Activated naive CD8-positive, alpha-beta T cell treated with anti-CD3 and anti-CD28 coated beads, Interleukin-2, amount 50 U/mL, for 24 hours (primary cell): ENCODE measurements at regions not wholly inside any gene's neighbourhood (a gene's known extent, or its start where the extent isn't known, plus 50 kb on each side); places are given as distances from the start of the nearest gene placed in this dataset.

ENCODE experiments used
- ATAC-seq: fragments of 150-1000 bp; cut with Tn5 transposase; one replicate; pipeline ENCODE4 v1.10.0; 2021
- DNase-seq: peaks from one replicate; pipeline ENCODE4 v3.0.0; 2021
- H3K27ac Mint-ChIP-seq: one replicate; pipeline ENCODE4 v1.8.0; 2021; ENCODE audit warnings: mild to moderate bottlenecking, mixed read lengths
- H3K27me3 Mint-ChIP-seq: one replicate; pipeline ENCODE4 v1.8.0; 2021; ENCODE audit warnings: mixed read lengths
- H3K36me3 Mint-ChIP-seq: one replicate; pipeline ENCODE4 v1.8.0; 2021; ENCODE audit warnings: low read depth, mixed read lengths
- H3K4me1 Mint-ChIP-seq: one replicate; pipeline ENCODE4 v1.8.0; 2021; ENCODE audit warnings: mixed read lengths
- H3K4me3 Mint-ChIP-seq: one replicate; pipeline ENCODE4 v1.8.0; 2021; ENCODE audit warnings: mild to moderate bottlenecking, moderate library complexity, mixed read lengths
- H3K9me3 Mint-ChIP-seq: one replicate; pipeline ENCODE4 v1.8.0; 2021; ENCODE audit warnings: mixed read lengths

DNA sequence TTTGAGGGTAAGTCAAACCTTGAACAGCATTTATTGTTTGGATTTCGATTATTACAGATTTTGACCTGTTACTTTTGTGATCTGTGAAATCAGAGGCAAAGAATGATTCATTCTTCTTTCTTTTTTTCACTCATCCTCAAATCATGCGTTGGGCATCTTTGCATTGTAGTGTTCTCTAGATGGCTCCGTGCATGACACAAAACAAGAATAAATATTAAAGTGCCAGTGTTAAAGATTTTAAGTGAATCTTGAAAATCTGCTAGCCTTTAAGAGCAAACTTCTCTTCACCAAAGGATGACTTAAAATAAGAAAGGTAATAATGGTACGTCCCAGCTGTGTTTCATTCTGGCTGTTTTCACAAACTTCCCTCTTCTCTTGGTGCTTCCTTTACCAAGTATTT lies 361.9 kb upstream of the SMARCA2 start:
- Mint-ChIP-seq H3K4me1 (no peaks in the 10 kb centered on the region), H3K27me3 (peaks cover 4% of the 10 kb centered on the region), H3K27ac (no peak overlapping the region), H3K9me3 (no peaks in the 10 kb centered on the region), H3K4me3 (no peak overlapping the region), H3K36me3 (no peaks in the 10 kb centered on the region)
- no peak for DNase-seq
- ATAC-seq = no peak

DNA sequence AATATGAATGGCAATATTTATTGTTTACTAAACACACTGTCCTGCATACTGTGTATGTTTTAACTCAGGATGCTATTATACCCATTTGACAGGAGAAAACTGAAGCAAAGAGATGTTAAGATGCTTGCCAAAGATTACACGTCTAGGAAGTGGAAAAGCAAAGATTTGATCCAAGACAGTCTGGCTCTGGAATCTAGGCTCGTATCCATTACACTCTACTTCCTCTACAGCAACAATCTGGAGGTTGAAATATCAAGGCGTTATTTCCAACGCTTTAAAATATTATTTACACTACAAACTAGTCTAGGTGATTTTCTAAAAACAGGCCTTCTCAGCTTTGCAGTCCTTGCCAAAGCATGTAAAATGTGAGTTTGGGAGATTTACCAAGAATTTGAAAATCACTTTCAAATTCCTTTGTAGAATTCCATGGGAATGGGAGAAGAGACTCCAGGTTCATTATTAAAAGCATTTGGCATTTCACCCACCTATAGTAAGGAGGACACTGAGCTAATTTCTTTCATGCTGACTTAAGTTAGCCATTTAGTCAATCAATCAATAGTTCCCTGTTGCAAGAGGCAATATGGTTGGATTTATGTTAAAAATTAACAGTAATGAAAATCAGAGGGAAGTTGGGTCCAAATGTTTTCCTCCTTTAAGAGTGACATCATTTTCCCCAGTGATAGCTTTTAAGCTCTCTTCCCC lies 356.3 kb upstream of the SMARCA2 start:
- no peaks in the 10 kb centered on the region for H3K36me3 Mint-ChIP-seq
- H3K4me1 Mint-ChIP-seq = no peaks in the 10 kb centered on the region
- no peaks in the 10 kb centered on the region for H3K9me3 Mint-ChIP-seq
- peaks cover 5% of the 10 kb centered on the region for H3K27me3 Mint-ChIP-seq
- H3K27ac Mint-ChIP-seq = no peak overlapping the region
- no peak overlapping the region for H3K4me3 Mint-ChIP-seq
- DNase-seq = no peak
- ATAC-seq = no peak

GRCh38 chr9:1659363-1659690 lies 355.8 kb upstream of the SMARCA2 start:
- Mint-ChIP-seq H3K27ac (no peak overlapping the region), H3K4me3 (no peak overlapping the region), H3K27me3 (peaks cover 5% of the 10 kb centered on the region), H3K9me3 (no peaks in the 10 kb centered on the region), H3K4me1 (no peaks in the 10 kb centered on the region), H3K36me3 (no peaks in the 10 kb centered on the region)
- ATAC-seq = no peak
- no peak for DNase-seq

DNA sequence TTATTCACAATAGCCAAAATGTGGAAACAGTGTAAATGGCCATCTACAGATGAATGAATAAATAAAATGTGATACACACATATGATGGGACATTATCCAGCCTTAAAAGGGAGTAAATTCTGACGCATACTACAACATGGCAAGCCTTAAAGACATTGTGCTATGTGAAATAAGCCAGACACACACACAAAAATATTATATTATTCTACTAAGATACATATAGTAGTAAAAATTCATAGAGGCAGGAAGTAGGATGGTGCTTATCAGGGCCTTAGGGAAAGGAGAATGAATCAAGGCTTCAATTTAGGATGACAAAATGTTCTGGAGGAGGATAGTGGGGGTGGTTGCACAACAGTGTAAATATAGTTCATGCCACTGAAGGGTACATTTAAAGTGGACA lies 346.7 kb upstream of the SMARCA2 start:
- no peak for ATAC-seq
- H3K27ac Mint-ChIP-seq = no peak overlapping the region
- no peaks in the 10 kb centered on the region for H3K4me1 Mint-ChIP-seq
- no peaks in the 10 kb centered on the region for H3K36me3 Mint-ChIP-seq
- no peak overlapping the region for H3K4me3 Mint-ChIP-seq
- H3K9me3 Mint-ChIP-seq = peaks cover 13% of the 10 kb centered on the region
- no peaks in the 10 kb centered on the region for H3K27me3 Mint-ChIP-seq
- no peak for DNase-seq

DNA sequence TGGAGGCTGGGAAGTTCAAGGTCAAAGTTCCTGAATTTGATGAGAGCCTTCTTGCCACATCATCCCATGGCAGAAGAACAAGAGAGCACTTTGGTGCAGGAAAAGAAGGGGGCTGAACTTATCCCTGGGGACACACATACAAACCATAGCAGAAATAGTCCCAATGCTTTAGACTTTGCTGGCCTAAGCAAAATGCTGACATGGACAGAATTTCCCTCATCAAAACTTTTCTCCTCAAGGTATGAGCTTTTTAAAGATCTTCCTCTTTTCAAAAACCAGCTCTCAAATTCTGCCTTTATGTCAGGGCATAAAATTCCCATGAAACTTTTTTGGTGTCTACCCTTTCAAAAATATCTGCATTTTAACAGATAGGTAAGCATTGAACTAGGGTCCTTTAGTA lies 341.8 kb upstream of the SMARCA2 start:
- Mint-ChIP-seq H3K4me1 (no peaks in the 10 kb centered on the region), H3K36me3 (no peaks in the 10 kb centered on the region), H3K4me3 (no peak overlapping the region), H3K27me3 (no peaks in the 10 kb centered on the region), H3K27ac (no peak overlapping the region), H3K9me3 (no peaks in the 10 kb centered on the region)
- DNase-seq (no peak), ATAC-seq (no peak)

GRCh38 chr9:1676771-1677170 lies 338.4 kb upstream of the SMARCA2 start:
- Mint-ChIP-seq H3K4me3 (no peak overlapping the region), H3K36me3 (no peaks in the 10 kb centered on the region), H3K4me1 (no peaks in the 10 kb centered on the region), H3K27me3 (no peaks in the 10 kb centered on the region), H3K27ac (no peak overlapping the region), H3K9me3 (no peaks in the 10 kb centered on the region)
- no peak for DNase-seq
- no peak for ATAC-seq

- no peak for DNase-seq
- no peaks in the 10 kb centered on the region for H3K9me3 Mint-ChIP-seq
- no peak overlapping the region for H3K4me3 Mint-ChIP-seq
- H3K36me3 Mint-ChIP-seq = no peaks in the 10 kb centered on the region
- H3K4me1 Mint-ChIP-seq = no peaks in the 10 kb centered on the region
- no peak for ATAC-seq
- peaks cover 4% of the 10 kb centered on the region for H3K27me3 Mint-ChIP-seq
- H3K27ac Mint-ChIP-seq = no peak overlapping the region
Observed at GRCh38 chr9:1683951-1684350, 331.2 kb upstream of the SMARCA2 start.

DNA sequence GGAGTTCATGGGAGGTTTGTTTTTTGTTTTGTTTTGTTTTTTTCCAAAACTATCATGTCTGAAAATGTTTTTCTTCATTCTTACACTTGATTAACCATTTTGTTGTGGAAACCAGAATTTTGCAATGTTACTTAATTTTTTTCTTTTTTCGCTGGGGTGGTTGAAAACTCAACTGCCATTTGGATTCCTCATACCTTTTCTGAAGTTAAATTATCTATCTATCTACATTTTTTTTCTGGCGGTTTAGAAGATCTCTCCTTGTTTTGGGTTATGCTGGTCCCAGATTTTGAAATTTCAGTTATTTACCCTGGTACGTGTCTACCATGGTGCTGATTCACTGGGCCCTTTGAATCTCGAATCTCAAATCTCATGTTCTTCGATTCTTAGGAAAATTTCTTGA lies 316.2 kb upstream of the SMARCA2 start:
- Mint-ChIP-seq H3K9me3 (no peaks in the 10 kb centered on the region), H3K27me3 (peaks cover 21% of the 10 kb centered on the region), H3K27ac (no peak overlapping the region), H3K4me3 (no peak overlapping the region), H3K4me1 (no peaks in the 10 kb centered on the region), H3K36me3 (no peaks in the 10 kb centered on the region)
- DNase-seq = no peak
- no peak for ATAC-seq

- Mint-ChIP-seq H3K27ac (no peak overlapping the region), H3K9me3 (no peaks in the 10 kb centered on the region), H3K4me1 (no peaks in the 10 kb centered on the region), H3K27me3 (peaks cover 23% of the 10 kb centered on the region), H3K4me3 (no peak overlapping the region), H3K36me3 (no peaks in the 10 kb centered on the region)
- ATAC-seq (no peak), DNase-seq (no peak)
Observed at GRCh38 chr9:1701113-1701512, 314.0 kb upstream of the SMARCA2 start.

DNA sequence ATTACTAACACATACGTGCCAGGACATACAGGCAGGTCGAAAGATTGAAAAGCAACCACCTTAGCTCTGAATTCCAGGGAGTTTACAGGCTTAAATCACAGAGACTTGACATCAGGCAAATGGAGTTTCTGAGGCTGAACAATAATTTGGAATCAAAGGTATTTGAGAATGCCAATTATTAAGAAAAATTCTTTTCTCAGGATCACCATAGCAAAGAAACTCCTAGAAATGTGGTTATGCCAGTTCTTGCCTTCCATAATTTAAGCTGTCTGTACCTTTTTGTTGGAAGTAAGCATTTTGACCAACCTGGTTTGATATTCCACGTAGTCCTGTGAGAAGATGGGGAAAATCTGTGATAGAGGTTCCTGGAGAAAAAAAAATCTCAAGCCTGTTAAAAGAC lies 312.4 kb upstream of the SMARCA2 start:
- Mint-ChIP-seq H3K9me3 (no peaks in the 10 kb centered on the region), H3K27ac (no peak overlapping the region), H3K4me1 (no peaks in the 10 kb centered on the region), H3K4me3 (no peak overlapping the region), H3K36me3 (no peaks in the 10 kb centered on the region), H3K27me3 (peaks cover 26% of the 10 kb centered on the region)
- DNase-seq = no peak
- ATAC-seq = no peak

DNA sequence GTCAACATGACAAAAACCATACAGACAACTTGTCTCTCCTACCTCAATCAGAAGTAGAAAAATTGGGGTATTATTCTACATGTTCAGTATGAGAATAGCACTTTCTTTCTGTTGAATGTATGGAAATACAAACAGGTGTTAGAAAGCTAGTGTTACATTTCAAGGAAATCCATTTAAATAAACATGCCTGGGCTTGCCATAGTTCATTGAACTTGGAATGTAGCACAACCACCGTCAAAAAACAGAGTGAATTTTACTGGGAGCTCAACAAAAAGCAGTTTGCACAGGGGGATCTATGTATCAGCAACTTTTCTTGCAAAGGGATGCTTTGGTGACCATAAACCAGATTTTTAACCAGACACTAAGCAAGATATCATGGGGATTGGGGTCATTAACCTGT lies 307.9 kb upstream of the SMARCA2 start:
- DNase-seq = no peak
- peaks cover 17% of the 10 kb centered on the region for H3K27me3 Mint-ChIP-seq
- no peaks in the 10 kb centered on the region for H3K36me3 Mint-ChIP-seq
- H3K4me1 Mint-ChIP-seq = no peaks in the 10 kb centered on the region
- H3K4me3 Mint-ChIP-seq = no peak overlapping the region
- no peaks in the 10 kb centered on the region for H3K9me3 Mint-ChIP-seq
- no peak overlapping the region for H3K27ac Mint-ChIP-seq
- ATAC-seq = no peak

- Mint-ChIP-seq H3K4me1 (no peaks in the 10 kb centered on the region), H3K27me3 (peaks cover 15% of the 10 kb centered on the region), H3K4me3 (no peak overlapping the region), H3K27ac (no peak overlapping the region), H3K9me3 (no peaks in the 10 kb centered on the region), H3K36me3 (no peaks in the 10 kb centered on the region)
- ATAC-seq (no peak), DNase-seq (no peak)
Observed at GRCh38 chr9:1708219-1708618, 306.9 kb upstream of the SMARCA2 start.

DNA sequence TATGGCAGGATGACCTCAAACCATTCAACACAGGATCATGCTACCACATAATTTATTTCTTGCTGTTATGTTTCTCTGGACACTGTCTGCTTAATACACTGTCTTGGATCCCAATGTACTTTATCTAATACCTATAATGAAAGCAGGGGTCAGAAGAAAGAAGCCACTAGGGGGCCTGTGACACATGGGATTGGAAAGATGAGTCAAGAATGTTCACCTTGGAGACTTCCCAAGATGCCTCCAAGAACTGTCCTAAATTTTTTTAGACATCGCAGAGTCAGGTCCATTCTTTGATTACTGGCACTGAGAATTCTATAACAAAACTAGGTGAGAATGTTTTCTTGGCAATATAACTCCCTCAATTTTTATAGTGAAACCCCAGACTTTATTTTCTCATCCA lies 305.8 kb upstream of the SMARCA2 start:
- ATAC-seq (no peak), DNase-seq (no peak)
- Mint-ChIP-seq H3K36me3 (no peaks in the 10 kb centered on the region), H3K4me1 (no peaks in the 10 kb centered on the region), H3K27ac (no peak overlapping the region), H3K9me3 (no peaks in the 10 kb centered on the region), H3K27me3 (peaks cover 15% of the 10 kb centered on the region), H3K4me3 (no peak overlapping the region)

GRCh38 chr9:1712861-1713450 lies 302.2 kb upstream of the SMARCA2 start:
- Mint-ChIP-seq H3K9me3 (no peaks in the 10 kb centered on the region), H3K27ac (no peak overlapping the region), H3K36me3 (no peaks in the 10 kb centered on the region), H3K27me3 (peaks cover 17% of the 10 kb centered on the region), H3K4me3 (no peak overlapping the region), H3K4me1 (no peaks in the 10 kb centered on the region)
- ATAC-seq = no peak
- DNase-seq = no peak

GRCh38 chr9:1713841-1714240 lies 301.3 kb upstream of the SMARCA2 start:
- Mint-ChIP-seq H3K9me3 (no peaks in the 10 kb centered on the region), H3K36me3 (no peaks in the 10 kb centered on the region), H3K27me3 (peaks cover 22% of the 10 kb centered on the region), H3K27ac (no peak overlapping the region), H3K4me3 (no peak overlapping the region), H3K4me1 (no peaks in the 10 kb centered on the region)
- ATAC-seq (no peak), DNase-seq (no peak)

- Mint-ChIP-seq H3K4me3 (no peak overlapping the region), H3K27ac (no peak overlapping the region), H3K4me1 (no peaks in the 10 kb centered on the region), H3K27me3 (peaks cover 19% of the 10 kb centered on the region), H3K36me3 (no peaks in the 10 kb centered on the region), H3K9me3 (no peaks in the 10 kb centered on the region)
- ATAC-seq (no peak), DNase-seq (no peak)
Observed at GRCh38 chr9:1717882-1718281, 297.3 kb upstream of the SMARCA2 start.
